CD14-positive monocyte (primary cell): ENCODE measurements at regions not wholly inside any gene's neighbourhood (a gene's known extent, or its start where the extent isn't known, plus 50 kb on each side); places are given as distances from the start of the nearest gene placed in this dataset.

Experiments used
- DNase-seq, 3 donors: peaks; one replicate each; pipeline ENCODE4 v3.0.0-alpha.2; 2011 to 2022
- H2AFZ ChIP-seq: 2 replicates; pipeline ENCODE4 v1.6.0; 2012; ENCODE audit warnings: mild to moderate bottlenecking, low read depth, low read length, inconsistent platforms; ENCODE audit not compliant: insufficient read depth, poor library complexity, severe bottlenecking
- H3K27ac ChIP-seq, 2 donors: 1 replicate in 1 of 2; 2 replicates in 1 of 2; pipeline ENCODE4 v1.5.1; 2012 to 2013; ENCODE audit warnings: low read length in 2 of 2, control low read depth in 1 of 2, inconsistent platforms in 1 of 2, low read depth in 1 of 2, mild to moderate bottlenecking in 1 of 2
- H3K27me3 ChIP-seq, 2 donors: one replicate each; pipeline versions ENCODE4 v1.6.0 to v1.6.1; 2011 to 2013; ENCODE audit warnings: low read length in 2 of 2; ENCODE audit not compliant: control insufficient read depth in 2 of 2, insufficient read depth in 2 of 2
- H3K36me3 ChIP-seq, 2 donors: replicated peaks in 1 of 2; 1 replicate in 1 of 2; 2 replicates in 1 of 2; pipeline versions ENCODE4 v1.5.1 to v1.6.1; 2012 to 2013; ENCODE audit warnings: low read length in 2 of 2, control low read depth in 1 of 2, inconsistent platforms in 1 of 2, mild to moderate bottlenecking in 1 of 2; ENCODE audit not compliant: insufficient read depth in 2 of 2, control insufficient read depth in 1 of 2
- H3K4me1 ChIP-seq, 2 donors: 1 replicate in 1 of 2; 2 replicates in 1 of 2; pipeline versions ENCODE4 v1.5.1 to v1.6.1; 2012 to 2013; ENCODE audit warnings: low read length in 2 of 2, control low read depth in 1 of 2, inconsistent platforms in 1 of 2, mild to moderate bottlenecking in 1 of 2, moderate library complexity in 1 of 2; ENCODE audit not compliant: insufficient read depth in 2 of 2, control insufficient read depth in 1 of 2
- H3K4me2 ChIP-seq: replicated peaks from 2 replicates; pipeline ENCODE3; 2012; ENCODE audit warnings: low read length, moderate library complexity, mild to moderate bottlenecking; ENCODE audit not compliant: poor library complexity, severe bottlenecking; ENCODE audit errors: extremely low read depth
- H3K4me3 ChIP-seq, 3 experiments: fragments of 200-600 bp in 1 of 3; sonication (generic) in 1 of 3; replicated peaks in 1 of 3; 1 replicate in 2 of 3; 2 replicates in 1 of 3; pipeline ENCODE4 v1.5.1; 2011 to 2013; ENCODE audit warnings: low read length in 3 of 3, mild to moderate bottlenecking in 3 of 3, control low read depth in 2 of 3, low read depth in 2 of 3, inconsistent platforms in 1 of 3, moderate library complexity in 1 of 3
- H3K79me2 ChIP-seq: 2 replicates; pipeline ENCODE4 v1.6.0; 2012; ENCODE audit warnings: mild to moderate bottlenecking, control low read depth, inconsistent platforms, low read length, moderate library complexity; ENCODE audit not compliant: insufficient read depth
- H3K9ac ChIP-seq: 2 replicates; pipeline ENCODE4 v1.6.0; 2017; ENCODE audit warnings: low read length, mild to moderate bottlenecking; ENCODE audit not compliant: insufficient read depth, poor library complexity, severe bottlenecking
- H3K9me3 ChIP-seq, 2 donors: replicated peaks in 1 of 2; 1 replicate in 1 of 2; 2 replicates in 1 of 2; pipeline versions ENCODE4 v1.5.1 to v1.6.1; 2012 to 2013; ENCODE audit warnings: low read length in 2 of 2, control low read depth in 1 of 2; ENCODE audit not compliant: control insufficient read depth in 1 of 2, insufficient read depth in 1 of 2
- H4K20me1 ChIP-seq: 2 replicates; pipeline ENCODE4 v1.6.0; 2012; ENCODE audit warnings: mild to moderate bottlenecking, low read length, control low read depth, moderate library complexity; ENCODE audit not compliant: insufficient read depth
- H3K27ac Mint-ChIP-seq, 7 donors: one replicate each; pipeline ENCODE4 v1.8.0; 2020; ENCODE audit warnings: mild to moderate bottlenecking in 7 of 7, mixed read lengths in 7 of 7, moderate library complexity in 6 of 7, inconsistent platforms in 2 of 7
- H3K27me3 Mint-ChIP-seq, 3 donors: one replicate each; pipeline ENCODE4 v1.8.0; 2021 to 2022; ENCODE audit warnings: low read depth in 3 of 3, mild to moderate bottlenecking in 3 of 3, mixed read lengths in 3 of 3, moderate library complexity in 3 of 3, inconsistent platforms in 1 of 3
- H3K36me3 Mint-ChIP-seq, 2 donors: one replicate each; pipeline ENCODE4 v1.8.0; 2020; ENCODE audit warnings: mixed read lengths in 2 of 2, inconsistent platforms in 1 of 2, mild to moderate bottlenecking in 1 of 2
- H3K4me1 Mint-ChIP-seq: one replicate; pipeline ENCODE4 v1.8.0; 2020; ENCODE audit warnings: mild to moderate bottlenecking, mixed read lengths
- H3K4me3 Mint-ChIP-seq, 2 donors: one replicate each; pipeline ENCODE4 v1.8.0; 2020; ENCODE audit warnings: mild to moderate bottlenecking in 2 of 2, mixed read lengths in 2 of 2, moderate library complexity in 1 of 2
- H3K9me3 Mint-ChIP-seq, 7 donors: one replicate each; pipeline ENCODE4 v1.8.0; 2020 to 2022; ENCODE audit warnings: mixed read lengths in 7 of 7, mild to moderate bottlenecking in 6 of 7, moderate library complexity in 6 of 7, inconsistent platforms in 2 of 7
- CTCF ChIP-seq: fragments of 200-600 bp; IDR thresholded peaks from one replicate; pipeline ENCODE4 v1.8.0; 2022; ENCODE audit warnings: antibody characterized with exemption, mild to moderate bottlenecking
- WGBS: methylation state at CpG from one replicate; pipeline ENCODE4 v1.1.5; 2013; ENCODE audit warnings: missing lambda C conversion rate; ENCODE audit not compliant: insufficient coverage; 5-methylcytosine and 5-hydroxymethylcytosine counted together
- intact Hi-C, 2 donors: fragments of 100-400 bp; cut with micrococcal nuclease; formaldehyde crosslinking; loops; one replicate each; pipeline versions ENCODE4 v1.15.0 to v1.15.1; 2023

- no peak overlapping the region for H3K27ac ChIP-seq
- H2AFZ ChIP-seq, result no peak overlapping the region
- WGBS, result 70% methylated on average over 21 of the region's 29 CpGs
- Mint-ChIP-seq H3K4me3 (no peak overlapping the region), H3K27me3 (no peaks in the 10 kb centered on the region), H3K36me3 (no peaks in the 10 kb centered on the region), H3K9me3 (peaks cover 74 to 95% (median 83%) of the 10 kb centered on the region in 7 donors), H3K4me1 (no peaks in the 10 kb centered on the region), H3K27ac (no peak overlapping the region)
- no peak overlapping the region for H3K4me2 ChIP-seq
- H3K4me1 ChIP-seq, result no peaks in the 10 kb centered on the region
- H3K27me3 ChIP-seq, result no peaks in the 10 kb centered on the region
- H3K79me2 ChIP-seq, result no peaks in the 10 kb centered on the region
- H3K36me3 ChIP-seq, result no peaks in the 10 kb centered on the region
- H4K20me1 ChIP-seq, result no peaks in the 10 kb centered on the region
- H3K9ac ChIP-seq, result no peak overlapping the region
- peaks cover 100% of the 10 kb centered on the region in 2 donors for H3K9me3 ChIP-seq
- DNase-seq, result no peak
- no peak overlapping the region for H3K4me3 ChIP-seq
- no peak for TF ChIP-seq CTCF
- intact Hi-C loops, result no loop called here
Observed at GRCh38 chr12:34394211-34395055, 372.1 kb downstream of the ALG10 start.

GRCh38 chr12:34395056-34396005, 373.0 kb downstream of the ALG10 start:
- peaks cover 74 to 95% (median 83%) of the 10 kb centered on the region in 7 donors for H3K9me3 Mint-ChIP-seq
- no peak for TF ChIP-seq CTCF
- 71% methylated on average over 20 of the region's 28 CpGs for WGBS
- H3K4me3 Mint-ChIP-seq, result no peak overlapping the region
- Histone ChIP-seq H3K9me3 (peaks cover 100% of the 10 kb centered on the region in 2 donors), H3K4me3 (no peak overlapping the region), H3K27me3 (no peaks in the 10 kb centered on the region), H3K4me2 (no peak overlapping the region), H4K20me1 (no peaks in the 10 kb centered on the region), H3K79me2 (no peaks in the 10 kb centered on the region), H3K9ac (no peak overlapping the region), H2AFZ (no peak overlapping the region), H3K36me3 (no peaks in the 10 kb centered on the region), H3K27ac (no peak overlapping the region), H3K4me1 (no peaks in the 10 kb centered on the region)
- DNase-seq, result no peak
- H3K27ac Mint-ChIP-seq, result no peak overlapping the region
- H3K4me1 Mint-ChIP-seq, result no peaks in the 10 kb centered on the region
- H3K36me3 Mint-ChIP-seq, result no peaks in the 10 kb centered on the region
- H3K27me3 Mint-ChIP-seq, result no peaks in the 10 kb centered on the region
- intact Hi-C loops, result no loop called here
